HFF-Myc (cell line): ENCODE measurements at regions not wholly inside any gene's neighbourhood (a gene's known extent, or its start where the extent isn't known, plus 50 kb on each side); places are given as distances from the start of the nearest gene placed in this dataset.

Experiments
- DNase-seq: peaks from one replicate; pipeline ENCODE4 v3.0.0-alpha.2; 2011; ENCODE audit warnings: low read depth; ENCODE audit errors: extremely low read depth
- H3K4me3 ChIP-seq: replicated peaks from 2 replicates; pipeline ENCODE4 v1.5.1; 2011; ENCODE audit warnings: low read depth, mild to moderate bottlenecking, control low read depth, low read length
- TF ChIP-seq, protein P1 (sequence below): IDR thresholded peaks from 2 replicates; pipeline ENCODE4 v1.5.1; 2012; ENCODE audit warnings: mild to moderate bottlenecking, low read depth, low read length, control low read depth; ENCODE audit errors: missing control alignments

DNA sequence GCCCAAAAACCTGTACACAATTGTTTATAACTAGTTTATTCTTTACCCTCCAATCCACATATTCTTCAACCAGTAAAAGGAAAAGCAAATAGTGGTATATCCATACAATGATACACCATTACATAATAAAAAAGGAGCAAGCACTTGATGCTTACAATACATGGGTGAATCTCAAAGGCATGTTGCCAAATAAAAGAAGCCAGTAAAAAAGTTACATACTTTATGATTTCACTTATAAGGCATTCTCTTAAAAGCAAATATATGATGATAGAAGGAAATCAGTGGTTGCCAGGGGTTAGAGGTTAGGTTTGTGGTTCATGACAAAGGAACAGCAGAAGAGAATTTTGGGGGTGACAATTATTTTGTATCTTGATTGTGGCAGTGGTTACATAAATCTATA is 896.1 kb upstream of the LCORL start:
- no peak for DNase-seq
- TF ChIP-seq, protein P1, sequence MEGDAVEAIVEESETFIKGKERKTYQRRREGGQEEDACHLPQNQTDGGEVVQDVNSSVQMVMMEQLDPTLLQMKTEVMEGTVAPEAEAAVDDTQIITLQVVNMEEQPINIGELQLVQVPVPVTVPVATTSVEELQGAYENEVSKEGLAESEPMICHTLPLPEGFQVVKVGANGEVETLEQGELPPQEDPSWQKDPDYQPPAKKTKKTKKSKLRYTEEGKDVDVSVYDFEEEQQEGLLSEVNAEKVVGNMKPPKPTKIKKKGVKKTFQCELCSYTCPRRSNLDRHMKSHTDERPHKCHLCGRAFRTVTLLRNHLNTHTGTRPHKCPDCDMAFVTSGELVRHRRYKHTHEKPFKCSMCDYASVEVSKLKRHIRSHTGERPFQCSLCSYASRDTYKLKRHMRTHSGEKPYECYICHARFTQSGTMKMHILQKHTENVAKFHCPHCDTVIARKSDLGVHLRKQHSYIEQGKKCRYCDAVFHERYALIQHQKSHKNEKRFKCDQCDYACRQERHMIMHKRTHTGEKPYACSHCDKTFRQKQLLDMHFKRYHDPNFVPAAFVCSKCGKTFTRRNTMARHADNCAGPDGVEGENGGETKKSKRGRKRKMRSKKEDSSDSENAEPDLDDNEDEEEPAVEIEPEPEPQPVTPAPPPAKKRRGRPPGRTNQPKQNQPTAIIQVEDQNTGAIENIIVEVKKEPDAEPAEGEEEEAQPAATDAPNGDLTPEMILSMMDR: no peak
- H3K4me3 ChIP-seq: no peak overlapping the region

DNA sequence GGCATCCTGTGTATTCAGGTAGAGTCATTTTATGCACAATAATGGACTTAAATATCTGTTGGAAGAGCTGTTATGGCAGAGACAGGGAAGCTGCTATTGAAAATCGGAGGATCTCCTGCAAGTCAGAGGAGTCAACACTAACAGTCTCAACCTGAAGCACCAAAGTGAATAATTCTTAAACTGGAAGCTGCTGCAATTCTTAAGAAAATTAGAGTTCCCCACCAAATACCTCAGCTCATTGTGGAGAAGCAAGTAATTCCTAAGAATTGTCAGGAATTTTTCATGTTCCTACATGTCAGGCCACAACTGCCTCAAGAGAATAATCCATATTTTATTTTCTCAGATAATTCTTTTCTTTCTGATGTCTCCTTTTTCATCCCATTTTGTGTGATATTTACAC is 892.6 kb upstream of the LCORL start:
- TF ChIP-seq, protein P1: no peak
- no peak overlapping the region for H3K4me3 ChIP-seq
- DNase-seq: no peak

DNA sequence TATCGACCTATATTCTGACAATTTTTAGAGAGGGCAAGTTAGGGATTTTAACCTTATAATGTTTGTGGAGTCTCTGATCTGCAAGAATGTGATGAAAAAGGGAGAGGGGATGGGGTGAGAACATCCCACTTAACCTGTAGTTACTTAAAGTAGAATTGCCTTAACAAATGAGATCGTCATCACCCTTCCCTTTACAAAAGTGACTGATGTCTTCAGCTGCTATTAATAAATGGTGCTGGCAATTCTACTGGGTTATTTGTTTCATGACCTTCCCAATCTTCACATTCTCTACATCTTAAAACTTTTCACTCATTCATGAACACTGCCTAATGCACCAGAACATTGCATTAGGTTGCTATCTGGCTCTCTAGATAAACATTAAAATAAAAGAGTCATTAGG is 873.4 kb upstream of the LCORL start:
- DNase-seq: no peak
- TF ChIP-seq, protein P1: no peak
- H3K4me3 ChIP-seq: no peak overlapping the region

DNA sequence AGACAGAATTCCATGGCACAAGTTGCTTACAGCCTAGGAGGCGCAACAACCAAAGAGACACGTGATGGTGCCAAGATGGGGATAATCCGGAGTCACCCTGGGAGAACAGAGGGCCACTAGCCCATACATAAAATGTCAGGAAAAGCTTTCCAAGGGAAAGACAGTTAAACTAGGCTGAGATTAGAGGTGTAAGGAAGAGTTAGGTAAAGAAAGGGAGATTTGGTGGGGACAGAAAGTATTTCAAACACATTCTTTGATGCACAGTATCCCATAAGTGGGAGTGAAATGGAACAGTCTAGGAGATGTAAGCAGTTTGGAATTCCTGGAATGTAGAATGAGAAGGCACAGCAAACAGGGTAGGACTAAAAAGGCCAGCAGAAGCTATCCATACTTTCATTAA is 860.9 kb upstream of the LCORL start:
- no peak overlapping the region for H3K4me3 ChIP-seq
- TF ChIP-seq, protein P1: no peak
- peak; percentile 14 for DNase-seq

DNA sequence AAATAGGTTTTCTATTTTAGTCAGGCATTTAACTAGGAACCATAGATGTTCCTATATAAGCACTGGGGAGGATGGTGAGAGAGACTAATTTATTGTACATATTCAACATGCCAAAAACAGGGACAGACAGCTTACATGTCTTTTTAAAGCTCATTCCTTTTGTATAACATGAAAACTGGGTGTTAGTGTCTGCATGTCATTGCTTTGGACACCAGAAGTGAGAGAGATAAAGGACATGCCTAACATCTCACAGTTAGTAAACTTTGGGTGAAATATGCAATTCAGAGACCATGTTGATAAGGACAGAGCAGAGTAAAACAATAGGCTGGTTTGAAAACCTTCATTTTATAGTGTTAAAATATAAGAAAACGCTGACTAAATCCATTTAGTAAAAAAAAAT is 860.0 kb upstream of the LCORL start:
- TF ChIP-seq, protein P1: no peak
- DNase-seq: no peak
- H3K4me3 ChIP-seq: no peak overlapping the region

DNA sequence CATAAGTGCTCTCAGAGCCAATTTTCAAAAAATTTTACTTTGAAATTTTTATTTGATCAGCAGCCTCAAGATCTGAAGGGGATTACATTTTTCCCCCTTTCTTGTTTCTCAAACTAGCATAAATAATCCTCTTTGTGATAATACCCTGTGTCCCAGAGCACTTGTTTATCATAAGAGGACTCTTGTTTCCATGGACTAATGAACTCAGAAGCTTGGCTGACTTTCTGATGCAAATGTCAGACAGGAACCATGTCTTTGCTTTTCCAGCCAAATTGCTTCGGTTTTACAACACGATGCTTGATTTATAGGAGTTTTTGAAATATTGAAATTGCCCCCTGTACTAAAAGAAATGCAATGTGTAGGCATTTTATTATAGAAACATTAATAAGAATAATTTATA is 859.3 kb upstream of the LCORL start:
- no peak for DNase-seq
- TF ChIP-seq, protein P1: no peak
- H3K4me3 ChIP-seq: no peak overlapping the region

DNA sequence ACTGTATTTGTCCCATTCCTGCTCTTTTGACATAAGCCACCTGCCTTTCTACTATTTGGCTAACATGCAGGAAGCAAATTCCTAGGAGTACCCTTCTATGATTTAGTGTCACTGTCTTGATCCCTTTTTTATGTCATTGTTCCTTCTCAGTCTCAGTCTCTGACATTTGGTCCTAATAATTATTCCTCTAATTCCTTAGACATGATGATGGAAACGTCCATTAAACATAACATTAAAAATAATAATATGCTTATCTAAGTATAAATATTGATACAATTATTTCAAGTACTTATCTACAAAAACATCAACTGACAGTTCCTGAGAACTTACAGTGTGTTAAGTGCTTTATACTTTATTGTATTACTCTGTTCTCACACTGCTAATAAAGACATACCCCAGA is 857.0 kb upstream of the LCORL start:
- no peak for DNase-seq
- H3K4me3 ChIP-seq: no peak overlapping the region
- TF ChIP-seq, protein P1: no peak
